Neutrophil (primary cell): ENCODE measurements at regions not wholly inside any gene's neighbourhood (a gene's known extent, or its start where the extent isn't known, plus 50 kb on each side); places are given as distances from the start of the nearest gene placed in this dataset.

Experiments
- H3K27ac ChIP-seq: fragments of 200-600 bp; sonication (generic); 2 replicates; pipeline ENCODE4 v1.5.1; 2016; ENCODE audit warnings: mild to moderate bottlenecking, moderate library complexity
- H3K27me3 ChIP-seq: fragments of 200-600 bp; sonication (generic); 2 replicates; pipeline ENCODE4 v1.6.0; 2016; ENCODE audit warnings: mild to moderate bottlenecking
- H3K36me3 ChIP-seq: fragments of 200-600 bp; sonication (generic); 2 replicates; pipeline ENCODE4 v1.5.1; 2017
- H3K4me1 ChIP-seq, 2 experiments: fragments of 200-600 bp in 1 of 2; sonication (generic) in 1 of 2; 1 replicate in 1 of 2; 2 replicates in 1 of 2; pipeline versions ENCODE4 v1.5.1 to v1.6.1; 2013 to 2016; ENCODE audit warnings: low read depth in 1 of 2, low read length in 1 of 2, mild to moderate bottlenecking in 1 of 2, moderate library complexity in 1 of 2; ENCODE audit not compliant: control insufficient read depth in 1 of 2, insufficient read depth in 1 of 2
- H3K4me3 ChIP-seq, 2 experiments: fragments of 200-600 bp in 1 of 2; sonication (generic) in 1 of 2; 1 replicate in 1 of 2; 2 replicates in 1 of 2; pipeline ENCODE4 v1.5.1; 2013 to 2016; ENCODE audit warnings: low read depth in 1 of 2, low read length in 1 of 2, mild to moderate bottlenecking in 1 of 2, moderate library complexity in 1 of 2
- H3K9me3 ChIP-seq: fragments of 200-600 bp; sonication (generic); 2 replicates; pipeline ENCODE4 v1.5.1; 2016
- CTCF ChIP-seq: fragments of 200-600 bp; sonication (generic); IDR thresholded peaks from 2 replicates; pipeline ENCODE4 v1.5.1; 2016; ENCODE audit warnings: antibody characterized with exemption

DNA sequence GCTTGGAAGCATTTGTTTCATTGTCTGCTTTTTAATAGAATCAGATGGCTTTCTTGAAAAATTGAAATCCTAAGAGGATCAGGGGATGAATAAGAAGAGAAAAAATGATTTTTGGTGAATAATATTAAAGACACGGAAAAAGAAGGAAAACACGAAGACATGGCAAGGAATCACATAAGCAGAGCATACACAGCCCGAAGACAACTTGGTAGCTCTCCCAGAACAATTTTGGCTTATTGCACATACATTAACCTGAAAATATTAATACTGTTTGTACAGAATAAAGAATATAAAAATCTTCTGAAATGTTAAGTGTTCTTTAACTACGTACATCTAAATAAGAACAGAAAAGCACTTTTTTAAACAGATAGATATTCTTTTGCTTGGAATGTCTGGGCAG, 150.0 kb downstream of the SHOX2 start:
- H3K4me3 ChIP-seq = no peak overlapping the region
- H3K4me1 ChIP-seq = no peaks in the 10 kb centered on the region
- no peaks in the 10 kb centered on the region for H3K27me3 ChIP-seq
- TF ChIP-seq CTCF = no peak
- H3K27ac ChIP-seq = no peak overlapping the region
- H3K36me3 ChIP-seq = no peaks in the 10 kb centered on the region
- H3K9me3 ChIP-seq = no peaks in the 10 kb centered on the region

GRCh38 chr3:157953565-157953964, 152.7 kb downstream of the SHOX2 start:
- no peak for TF ChIP-seq CTCF
- no peak overlapping the region for H3K4me3 ChIP-seq
- H3K27me3 ChIP-seq = no peaks in the 10 kb centered on the region
- no peaks in the 10 kb centered on the region for H3K4me1 ChIP-seq
- no peak overlapping the region for H3K27ac ChIP-seq
- no peaks in the 10 kb centered on the region for H3K36me3 ChIP-seq
- H3K9me3 ChIP-seq = no peaks in the 10 kb centered on the region

DNA sequence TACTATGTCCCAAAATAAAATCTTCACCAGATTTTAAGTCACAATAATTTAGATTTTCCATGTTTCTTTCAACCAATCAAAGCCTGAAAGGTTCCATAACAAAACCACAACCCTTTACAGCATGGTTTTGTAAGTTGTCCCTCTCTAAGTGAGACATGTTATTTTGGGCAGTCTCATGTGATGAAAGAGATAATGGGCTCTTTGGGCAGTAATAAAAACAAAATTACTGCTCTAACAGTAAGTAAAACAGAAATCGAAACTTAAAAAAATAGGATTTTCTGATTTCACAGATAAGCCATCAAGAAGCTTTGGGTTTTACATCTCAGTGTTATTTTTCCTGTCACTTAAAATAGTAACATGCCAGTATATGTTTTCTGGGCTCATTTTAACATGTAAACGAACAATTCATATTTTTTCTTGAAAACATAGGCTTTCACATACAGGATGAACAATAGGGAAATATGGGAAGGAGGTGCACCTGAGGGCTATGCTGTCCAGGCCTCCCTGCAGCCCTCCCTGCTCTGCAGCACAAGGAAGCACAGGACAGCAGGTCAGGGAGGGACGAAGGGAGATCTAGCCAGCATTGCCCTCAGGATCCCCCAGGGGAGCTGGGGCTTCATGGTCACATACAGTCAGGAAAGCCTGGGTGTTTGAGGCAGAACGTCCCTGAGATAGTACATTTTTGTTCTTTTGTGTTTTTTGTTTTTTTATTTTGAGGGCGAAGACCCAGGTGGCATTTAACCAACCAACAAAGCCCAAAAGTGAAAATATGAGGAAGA, 157.4 kb downstream of the SHOX2 start:
- TF ChIP-seq CTCF = no peak
- H3K4me3 ChIP-seq = no peak overlapping the region

DNA sequence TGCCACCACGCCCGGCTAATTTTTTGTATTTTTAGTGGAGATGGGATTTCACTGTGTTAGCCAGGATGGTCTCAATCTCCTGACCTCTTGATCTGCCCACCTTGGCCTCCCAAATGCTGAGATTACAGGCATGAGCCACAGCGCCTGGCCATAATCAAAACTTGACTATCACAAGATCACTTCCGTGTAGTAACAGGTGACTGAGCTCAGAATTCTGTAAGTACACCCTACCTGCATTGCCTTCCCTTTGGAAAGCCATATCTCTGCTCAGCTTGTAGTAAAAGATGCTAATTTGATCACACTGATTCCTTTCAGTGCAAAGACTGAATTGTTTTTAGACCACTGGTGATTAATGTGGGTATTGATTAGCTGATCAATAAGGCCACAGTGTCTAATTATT, 167.1 kb downstream of the SHOX2 start:
- Histone ChIP-seq H3K4me1 (no peaks in the 10 kb centered on the region), H3K4me3 (no peak overlapping the region), H3K27ac (no peak overlapping the region), H3K9me3 (no peaks in the 10 kb centered on the region), H3K27me3 (no peaks in the 10 kb centered on the region), H3K36me3 (no peaks in the 10 kb centered on the region)
- TF ChIP-seq CTCF = no peak

More for the DNA sequence above, 157.4 kb downstream of the SHOX2 start:
- Histone ChIP-seq H3K27me3 (no peaks in the 10 kb centered on the region), H3K9me3 (no peaks in the 10 kb centered on the region), H3K4me1 (no peaks in the 10 kb centered on the region), H3K27ac (no peak overlapping the region), H3K36me3 (no peaks in the 10 kb centered on the region)

GRCh38 chr3:157938154-157938779, 168.0 kb downstream of the SHOX2 start:
- Histone ChIP-seq H3K36me3 (no peaks in the 10 kb centered on the region), H3K27me3 (no peaks in the 10 kb centered on the region), H3K27ac (no peak overlapping the region), H3K9me3 (no peaks in the 10 kb centered on the region), H3K4me3 (no peak overlapping the region), H3K4me1 (no peaks in the 10 kb centered on the region)
- TF ChIP-seq CTCF = no peak
